B cell (primary cell): ENCODE measurements at regions not wholly inside any gene's neighbourhood (a gene's known extent, or its start where the extent isn't known, plus 50 kb on each side); places are given as distances from the start of the nearest gene placed in this dataset.

Experiments
- ATAC-seq: fragments of 200-7000 bp; cut with Tn5 transposase; one replicate; pipeline ENCODE4 v1.10.0; 2021; ENCODE audit warnings: low read depth, mild to moderate bottlenecking, moderate number of reproducible peaks, moderate library complexity
- CTCF ChIA-PET: fragments of 350-600 bp; sonication (Branson Sonifier 250); formaldehyde crosslinking; loops from one replicate; lab custom pipeline; 2021; ENCODE audit warnings: antibody characterized with exemption, inconsistent platforms; lab: Charles Lee
- POLR2A ChIA-PET: fragments of 350-600 bp; sonication (Branson Sonifier 250); formaldehyde crosslinking; loops from one replicate; lab custom pipeline; 2021; ENCODE audit warnings: antibody characterized with exemption; lab: Charles Lee
- DNase-seq: peaks from one replicate; pipeline ENCODE4 v3.0.0; 2013
- H2AFZ ChIP-seq: 2 replicates; pipeline ENCODE4 v1.6.1; 2012; ENCODE audit warnings: mild to moderate bottlenecking, low read depth, low read length; ENCODE audit not compliant: insufficient read depth, poor library complexity, severe bottlenecking
- H3K27ac ChIP-seq, 2 donors: 1 replicate in 1 of 2; 2 replicates in 1 of 2; pipeline ENCODE4 v1.5.1; 2012 to 2013; ENCODE audit warnings: low read length in 2 of 2, mild to moderate bottlenecking in 2 of 2, moderate library complexity in 1 of 2
- H3K27me3 ChIP-seq, 4 experiments: fragments of 200-600 bp in 1 of 4; sonication (generic) in 1 of 4; replicated peaks in 1 of 4; 1 replicate in 2 of 4; 2 replicates in 2 of 4; pipeline versions ENCODE4 v1.6.1 to v1.7.0; 2013 to 2016; ENCODE audit warnings: low read length in 3 of 4, mild to moderate bottlenecking in 2 of 4, mixed read lengths in 1 of 4, moderate library complexity in 1 of 4; ENCODE audit not compliant: insufficient read depth in 4 of 4, control insufficient read depth in 3 of 4; ENCODE audit errors: control extremely low read depth in 1 of 4
- H3K36me3 ChIP-seq, 2 experiments: replicated peaks in 1 of 2; 1 replicate in 1 of 2; 2 replicates in 1 of 2; pipeline versions ENCODE4 v1.6.1 to v1.7.1; 2013; ENCODE audit warnings: low read length in 1 of 2; ENCODE audit not compliant: insufficient read depth in 2 of 2, control insufficient read depth in 1 of 2; ENCODE audit errors: control extremely low read depth in 1 of 2, extremely low read depth in 1 of 2
- H3K4me1 ChIP-seq, 2 donors: fragments of 200-600 bp in 1 of 2; sonication (generic) in 1 of 2; 1 replicate in 1 of 2; 2 replicates in 1 of 2; pipeline versions ENCODE4 v1.5.1 to v1.6.1; 2013 to 2017; ENCODE audit warnings: low read length in 2 of 2; ENCODE audit not compliant: control insufficient read depth in 2 of 2, insufficient read depth in 2 of 2
- H3K4me2 ChIP-seq: replicated peaks from 2 replicates; pipeline ENCODE3; 2012; ENCODE audit warnings: mild to moderate bottlenecking, low read depth, low read length; ENCODE audit not compliant: poor library complexity, severe bottlenecking
- H3K4me3 ChIP-seq, 5 experiments: fragments of 200-600 bp in 1 of 5; sonication (generic) in 1 of 5; 1 replicate in 3 of 5; 2 replicates in 2 of 5; pipeline versions ENCODE4 v1.5.1 to v1.7.0; 2011 to 2016; ENCODE audit warnings: low read length in 4 of 5, mild to moderate bottlenecking in 4 of 5, low read depth in 2 of 5, control low read depth in 1 of 5, moderate library complexity in 1 of 5; ENCODE audit not compliant: insufficient read depth in 1 of 5; ENCODE audit errors: control extremely low read depth in 1 of 5, extremely low read depth in 1 of 5
- H3K79me2 ChIP-seq: fragments of 200-600 bp; sonication (generic); one replicate; pipeline ENCODE4 v1.6.0; 2016; ENCODE audit warnings: low read length; ENCODE audit not compliant: control insufficient read depth, insufficient read depth
- H3K9ac ChIP-seq: fragments of 200-600 bp; sonication (generic); 2 replicates; pipeline ENCODE4 v1.6.1; 2017; ENCODE audit warnings: mild to moderate bottlenecking, low read length, moderate library complexity
- H3K9me3 ChIP-seq, 3 donors: one replicate each; pipeline versions ENCODE4 v1.6.1 to v1.7.1; 2013; ENCODE audit warnings: low read length in 2 of 3; ENCODE audit not compliant: control insufficient read depth in 2 of 3, insufficient read depth in 1 of 3; ENCODE audit errors: control extremely low read depth in 1 of 3
- H4K20me1 ChIP-seq: 2 replicates; pipeline ENCODE4 v1.6.0; 2012; ENCODE audit warnings: mild to moderate bottlenecking, low read length; ENCODE audit not compliant: insufficient read depth, control insufficient read depth, poor library complexity, severe bottlenecking
- H3K27ac Mint-ChIP-seq: one replicate; pipeline ENCODE4 v1.8.0; 2021; ENCODE audit warnings: mixed read lengths
- H3K27me3 Mint-ChIP-seq: one replicate; pipeline ENCODE4 v1.8.0; 2021; ENCODE audit warnings: mixed read lengths
- H3K4me1 Mint-ChIP-seq: one replicate; pipeline ENCODE4 v1.8.0; 2021; ENCODE audit warnings: mixed read lengths
- H3K4me3 Mint-ChIP-seq: one replicate; pipeline ENCODE4 v1.8.0; 2021; ENCODE audit warnings: mixed read lengths
- H3K9me3 Mint-ChIP-seq: one replicate; pipeline ENCODE4 v1.8.0; 2022; ENCODE audit warnings: mixed read lengths; ENCODE audit not compliant: insufficient read depth
- EZH2 ChIP-seq: IDR thresholded peaks from 2 replicates; pipeline ENCODE4 v1.6.1; 2012; ENCODE audit warnings: borderline replicate concordance, low read depth, mild to moderate bottlenecking, moderate library complexity, low read length; ENCODE audit not compliant: insufficient read depth, poor library complexity, severe bottlenecking
- WGBS: methylation state at CpG from one replicate; pipeline ENCODE4 v1.1.5; 2013; ENCODE audit warnings: missing lambda C conversion rate; ENCODE audit not compliant: insufficient coverage; 5-methylcytosine and 5-hydroxymethylcytosine counted together
- intact Hi-C: fragments of 100-400 bp; cut with micrococcal nuclease; formaldehyde crosslinking; loops from one replicate; pipeline ENCODE4 v1.10.0; 2022
- TF ChIP-seq, protein P1 (sequence below): fragments of 200-600 bp; IDR thresholded peaks from one replicate; pipeline ENCODE4 v1.8.0; 2022; ENCODE audit warnings: antibody characterized with exemption, mild to moderate bottlenecking

GRCh38 chr4:14410516-14410915, 591.8 kb upstream of the CPEB2 start:
- no peaks in the 10 kb centered on the region for H3K27me3 ChIP-seq
- Mint-ChIP-seq H3K27ac (no peak overlapping the region), H3K27me3 (no peaks in the 10 kb centered on the region), H3K4me1 (no peaks in the 10 kb centered on the region), H3K4me3 (no peak overlapping the region), H3K9me3 (no peaks in the 10 kb centered on the region)
- 60% methylated on average over 1 of the region's 3 CpGs for WGBS
- TF ChIP-seq, protein P1, sequence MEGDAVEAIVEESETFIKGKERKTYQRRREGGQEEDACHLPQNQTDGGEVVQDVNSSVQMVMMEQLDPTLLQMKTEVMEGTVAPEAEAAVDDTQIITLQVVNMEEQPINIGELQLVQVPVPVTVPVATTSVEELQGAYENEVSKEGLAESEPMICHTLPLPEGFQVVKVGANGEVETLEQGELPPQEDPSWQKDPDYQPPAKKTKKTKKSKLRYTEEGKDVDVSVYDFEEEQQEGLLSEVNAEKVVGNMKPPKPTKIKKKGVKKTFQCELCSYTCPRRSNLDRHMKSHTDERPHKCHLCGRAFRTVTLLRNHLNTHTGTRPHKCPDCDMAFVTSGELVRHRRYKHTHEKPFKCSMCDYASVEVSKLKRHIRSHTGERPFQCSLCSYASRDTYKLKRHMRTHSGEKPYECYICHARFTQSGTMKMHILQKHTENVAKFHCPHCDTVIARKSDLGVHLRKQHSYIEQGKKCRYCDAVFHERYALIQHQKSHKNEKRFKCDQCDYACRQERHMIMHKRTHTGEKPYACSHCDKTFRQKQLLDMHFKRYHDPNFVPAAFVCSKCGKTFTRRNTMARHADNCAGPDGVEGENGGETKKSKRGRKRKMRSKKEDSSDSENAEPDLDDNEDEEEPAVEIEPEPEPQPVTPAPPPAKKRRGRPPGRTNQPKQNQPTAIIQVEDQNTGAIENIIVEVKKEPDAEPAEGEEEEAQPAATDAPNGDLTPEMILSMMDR, result no peak
- no peak for TF ChIP-seq EZH2
- no peak overlapping the region for H3K4me3 ChIP-seq
- CTCF ChIA-PET, result no interaction called here
- H2AFZ ChIP-seq, result no peak overlapping the region
- intact Hi-C loops, result no loop called here
- no peaks in the 10 kb centered on the region for H4K20me1 ChIP-seq
- no peaks in the 10 kb centered on the region for H3K4me1 ChIP-seq
- H3K79me2 ChIP-seq, result no peaks in the 10 kb centered on the region
- H3K9me3 ChIP-seq, result no peaks in the 10 kb centered on the region
- no peaks in the 10 kb centered on the region for H3K36me3 ChIP-seq
- ATAC-seq (no peak), DNase-seq (no peak)
- H3K4me2 ChIP-seq, result no peak overlapping the region
- no peak overlapping the region for H3K27ac ChIP-seq
- no peak overlapping the region for H3K9ac ChIP-seq
- POLR2A ChIA-PET, result no interaction called here

DNA sequence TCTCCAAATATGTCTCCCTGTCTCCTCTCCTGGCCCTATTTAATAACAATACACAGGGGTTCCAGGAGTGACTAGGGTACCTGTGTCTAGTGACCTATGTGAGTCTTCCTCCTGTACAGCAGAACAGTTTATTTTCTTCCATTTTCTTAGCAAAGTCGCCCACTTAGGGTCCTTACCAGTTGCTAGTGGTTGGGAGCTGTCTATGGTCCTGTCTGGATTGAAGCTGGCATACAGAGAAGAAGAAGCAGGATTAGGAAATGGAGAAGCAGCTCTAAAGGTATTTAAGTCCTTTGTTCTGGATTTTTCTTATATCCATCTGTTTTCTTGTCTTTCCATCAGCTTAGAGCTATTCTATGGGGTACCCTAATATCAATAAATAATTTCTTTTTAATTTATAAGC, 587.1 kb upstream of the CPEB2 start:
- Histone ChIP-seq H3K79me2 (no peaks in the 10 kb centered on the region), H3K9me3 (no peaks in the 10 kb centered on the region), H3K36me3 (no peaks in the 10 kb centered on the region), H3K27ac (no peak overlapping the region), H3K4me3 (no peak overlapping the region), H4K20me1 (no peaks in the 10 kb centered on the region), H3K4me2 (no peak overlapping the region), H3K9ac (no peak overlapping the region), H3K4me1 (no peaks in the 10 kb centered on the region), H2AFZ (no peak overlapping the region), H3K27me3 (no peaks in the 10 kb centered on the region)
- no peak for DNase-seq
- no peak overlapping the region for H3K27ac Mint-ChIP-seq
- no peak overlapping the region for H3K4me3 Mint-ChIP-seq
- no peaks in the 10 kb centered on the region for H3K4me1 Mint-ChIP-seq
- no CpG with 5 or more reads among the region's 1 CpG for WGBS
- intact Hi-C loops, result no loop called here
- no peaks in the 10 kb centered on the region for H3K27me3 Mint-ChIP-seq
- CTCF ChIA-PET, result no interaction called here
- no peak for ATAC-seq
- H3K9me3 Mint-ChIP-seq, result no peaks in the 10 kb centered on the region
- POLR2A ChIA-PET, result no interaction called here
- TF ChIP-seq, protein P1, result no peak
- no peak for TF ChIP-seq EZH2
